Fibroblast of lung (primary cell): ENCODE measurements at regions not wholly inside any gene's neighbourhood (a gene's known extent, or its start where the extent isn't known, plus 50 kb on each side); places are given as distances from the start of the nearest gene placed in this dataset.

Experiments used
- DNase-seq, 2 donors: peaks; one replicate each; pipeline versions ENCODE4 v3.0.0 to v3.0.0-alpha.2; 2010; ENCODE audit warnings: low read depth in 2 of 2
- H2AFZ ChIP-seq: 2 replicates; pipeline ENCODE4 v1.5.1; 2012; ENCODE audit warnings: low read length, control low read depth, inconsistent platforms
- H3K27ac ChIP-seq: 2 replicates; pipeline ENCODE4 v1.5.1; 2011; ENCODE audit warnings: low read length, control low read depth; ENCODE audit not compliant: insufficient read depth
- H3K27me3 ChIP-seq: 2 replicates; pipeline ENCODE4 v1.5.1; 2011; ENCODE audit warnings: mild to moderate bottlenecking, low read length; ENCODE audit not compliant: control insufficient read depth, insufficient read depth
- H3K36me3 ChIP-seq: 2 replicates; pipeline ENCODE4 v1.5.1; 2011; ENCODE audit warnings: low read length; ENCODE audit not compliant: control insufficient read depth, insufficient read depth
- H3K4me1 ChIP-seq: 2 replicates; pipeline ENCODE4 v1.5.1; 2011; ENCODE audit warnings: low read length; ENCODE audit not compliant: control insufficient read depth, insufficient read depth; ENCODE audit errors: extremely low read depth
- H3K4me2 ChIP-seq: 2 replicates; pipeline ENCODE4 v1.5.1; 2011; ENCODE audit warnings: low read length, control low read depth; ENCODE audit not compliant: insufficient read depth; ENCODE audit errors: extremely low read depth
- H3K4me3 ChIP-seq, 4 experiments: fragments of 200-600 bp in 1 of 4; sonication (generic) in 1 of 4; replicated peaks in 1 of 4; 2 replicates each; pipeline ENCODE4 v1.5.1; 2011 to 2016; ENCODE audit warnings: low read length in 4 of 4, low read depth in 3 of 4, mild to moderate bottlenecking in 3 of 4, control low read depth in 2 of 4, inconsistent platforms in 1 of 4, mixed read lengths in 1 of 4; ENCODE audit not compliant: insufficient read depth in 1 of 4; ENCODE audit errors: control extremely low read depth in 1 of 4
- H3K79me2 ChIP-seq: 2 replicates; pipeline ENCODE4 v1.5.1; 2012; ENCODE audit warnings: mild to moderate bottlenecking, low read length, inconsistent platforms; ENCODE audit not compliant: control insufficient read depth, insufficient read depth
- H3K9ac ChIP-seq: 2 replicates; pipeline ENCODE4 v1.5.1; 2011; ENCODE audit warnings: mild to moderate bottlenecking, low read length, control low read depth; ENCODE audit not compliant: insufficient read depth
- H3K9me3 ChIP-seq: 2 replicates; pipeline ENCODE4 v1.5.1; 2012; ENCODE audit warnings: low read depth, low read length; ENCODE audit not compliant: control insufficient read depth, insufficient read depth
- H4K20me1 ChIP-seq: 2 replicates; pipeline ENCODE4 v1.5.1; 2011; ENCODE audit warnings: low read length; ENCODE audit not compliant: control insufficient read depth, insufficient read depth; ENCODE audit errors: extremely low read depth
- CTCF ChIP-seq, 2 donors: IDR thresholded peaks in 1 of 2; conservative IDR thresholded peaks in 1 of 2; 1 replicate in 1 of 2; 2 replicates in 1 of 2; pipeline ENCODE4 v1.5.1; 2011 to 2012; ENCODE audit warnings: low read length in 2 of 2, control low read depth in 1 of 2, inconsistent platforms in 1 of 2, low read depth in 1 of 2, mild to moderate bottlenecking in 1 of 2
- EZH2 ChIP-seq: IDR thresholded peaks from 2 replicates; pipeline ENCODE4 v1.5.1; 2012; ENCODE audit warnings: low read length, control low read depth, mild to moderate bottlenecking; ENCODE audit errors: missing control alignments

- H4K20me1 ChIP-seq = no peaks in the 10 kb centered on the region
- H3K9ac ChIP-seq = no peak overlapping the region
- H3K4me3 ChIP-seq = no peak overlapping the region
- H3K4me1 ChIP-seq = no peaks in the 10 kb centered on the region
- H3K9me3 ChIP-seq = no peaks in the 10 kb centered on the region
- H3K79me2 ChIP-seq = no peaks in the 10 kb centered on the region
- H3K36me3 ChIP-seq = no peaks in the 10 kb centered on the region
- no peak overlapping the region for H3K27ac ChIP-seq
- H3K27me3 ChIP-seq = no peaks in the 10 kb centered on the region
- H2AFZ ChIP-seq = no peak overlapping the region
- no peak overlapping the region for H3K4me2 ChIP-seq
- no peak for TF ChIP-seq EZH2
- no peak for TF ChIP-seq CTCF (conservative IDR thresholded peaks at IDR 0.05 in 1 of 2, IDR thresholded peaks at IDR 0.05 in 1 of 2; ENCODE audit: low read depth in 1 of 2, low read length in 2 of 2)
- DNase-seq = no peak
These were observed 73.9 kb upstream of the ATF7IP2 start for GRCh38 chr16:10312008-10312407.

- no peak for TF ChIP-seq CTCF (conservative IDR thresholded peaks at IDR 0.05 in 1 of 2, IDR thresholded peaks at IDR 0.05 in 1 of 2; ENCODE audit: low read depth in 1 of 2, low read length in 2 of 2)
- TF ChIP-seq EZH2 = no peak
- Histone ChIP-seq H3K79me2 (no peaks in the 10 kb centered on the region), H3K27ac (no peak overlapping the region), H3K9me3 (no peaks in the 10 kb centered on the region), H4K20me1 (no peaks in the 10 kb centered on the region), H3K27me3 (no peaks in the 10 kb centered on the region), H3K4me1 (no peaks in the 10 kb centered on the region), H3K36me3 (no peaks in the 10 kb centered on the region), H2AFZ (no peak overlapping the region), H3K9ac (no peak overlapping the region), H3K4me3 (no peak overlapping the region), H3K4me2 (no peak overlapping the region)
- no peak for DNase-seq
These were observed 72.8 kb upstream of the ATF7IP2 start for GRCh38 chr16:10312784-10313724.

- TF ChIP-seq CTCF (conservative IDR thresholded peaks at IDR 0.05 in 1 of 2, IDR thresholded peaks at IDR 0.05 in 1 of 2; ENCODE audit: low read depth in 1 of 2, low read length in 2 of 2) = no peak
- no peak for TF ChIP-seq EZH2
These were observed 71.5 kb upstream of the ATF7IP2 start for GRCh38 chr16:10314317-10314716.

More at GRCh38 chr16:10314317-10314716, 71.5 kb upstream of the ATF7IP2 start:
- no peak overlapping the region for H3K4me3 ChIP-seq
- H3K9me3 ChIP-seq = no peaks in the 10 kb centered on the region
- no peak overlapping the region for H3K27ac ChIP-seq
- no peaks in the 10 kb centered on the region for H3K79me2 ChIP-seq
- no peaks in the 10 kb centered on the region for H3K36me3 ChIP-seq
- no peak for DNase-seq
- H3K4me1 ChIP-seq = no peaks in the 10 kb centered on the region
- no peak overlapping the region for H2AFZ ChIP-seq
- H3K27me3 ChIP-seq = no peaks in the 10 kb centered on the region
- no peaks in the 10 kb centered on the region for H4K20me1 ChIP-seq
- no peak overlapping the region for H3K4me2 ChIP-seq
- H3K9ac ChIP-seq = no peak overlapping the region
